Putamen (tissue), 1 donor: ENCODE measurements at regions not wholly inside any gene's neighbourhood (a gene's known extent, or its start where the extent isn't known, plus 50 kb on each side); places are given as distances from the start of the nearest gene placed in this dataset.

Experiments
- DNase-seq: peaks from one replicate; pipeline ENCODE4 v3.0.0-alpha.2; 2016; ENCODE audit warnings: low spot score

GRCh38 chr9:89655990-89656657 lies 51.3 kb downstream of the GADD45G start:
- no peak for DNase-seq

GRCh38 chr9:89657295-89657694 lies 52.5 kb downstream of the GADD45G start:
- DNase-seq, result no peak

GRCh38 chr9:89657765-89658164 lies 53.0 kb downstream of the GADD45G start:
- no peak for DNase-seq

- DNase-seq, result no peak
These were observed 53.6 kb downstream of the GADD45G start for GRCh38 chr9:89658401-89658800.

- DNase-seq, result no peak
These were observed 54.1 kb downstream of the GADD45G start for GRCh38 chr9:89658931-89659330.

GRCh38 chr9:89659473-89659872 lies 54.7 kb downstream of the GADD45G start:
- no peak for DNase-seq

GRCh38 chr9:89659891-89660685 lies 55.3 kb downstream of the GADD45G start:
- no peak for DNase-seq

- peak; percentile 26 for DNase-seq
These were observed 56.7 kb downstream of the GADD45G start for GRCh38 chr9:89661391-89661949.

- DNase-seq, result peak; percentile 96
These were observed 57.3 kb downstream of the GADD45G start for GRCh38 chr9:89661956-89662717.

- DNase-seq, result no peak
These were observed 58.2 kb downstream of the GADD45G start for GRCh38 chr9:89662718-89663613.

- DNase-seq, result no peak
These were observed 58.8 kb downstream of the GADD45G start for GRCh38 chr9:89663614-89663970.

- DNase-seq, result no peak
These were observed 59.2 kb downstream of the GADD45G start for GRCh38 chr9:89664010-89664409.

GRCh38 chr9:89664896-89665329 lies 60.1 kb downstream of the GADD45G start:
- DNase-seq, result no peak

GRCh38 chr9:89666364-89666763 lies 61.6 kb downstream of the GADD45G start:
- DNase-seq, result no peak

GRCh38 chr9:89666950-89667349 lies 62.1 kb downstream of the GADD45G start:
- DNase-seq, result no peak

- no peak for DNase-seq
These were observed 62.9 kb downstream of the GADD45G start for GRCh38 chr9:89667726-89668125.

GRCh38 chr9:89668216-89668865 lies 63.5 kb downstream of the GADD45G start:
- DNase-seq, result no peak

GRCh38 chr9:89668866-89669246 lies 64.0 kb downstream of the GADD45G start:
- no peak for DNase-seq

GRCh38 chr9:89669361-89669842 lies 64.6 kb downstream of the GADD45G start:
- DNase-seq, result no peak

- no peak for DNase-seq
These were observed 65.3 kb downstream of the GADD45G start for GRCh38 chr9:89670114-89670513.
